Parathyroid adenoma (tissue), 2 donors: ENCODE measurements at regions not wholly inside any gene's neighbourhood (a gene's known extent, or its start where the extent isn't known, plus 50 kb on each side); places are given as distances from the start of the nearest gene placed in this dataset.

Experiments used
- H2AFZ ChIP-seq: fragments of 300-600 bp; sonication (generic); one replicate; pipeline ENCODE4 v1.7.0; 2017; ENCODE audit warnings: antibody characterized with exemption, mild to moderate bottlenecking
- H3K27ac ChIP-seq: fragments of 300-600 bp; sonication (generic); one replicate; pipeline ENCODE4 v1.7.0; 2017
- H3K27me3 ChIP-seq: fragments of 300-600 bp; sonication (generic); one replicate; pipeline ENCODE4 v1.7.0; 2017; ENCODE audit warnings: low read length; ENCODE audit not compliant: control insufficient read depth, insufficient read depth
- H3K36me3 ChIP-seq: fragments of 300-600 bp; sonication (generic); one replicate; pipeline ENCODE4 v1.7.0; 2017; ENCODE audit warnings: low read length; ENCODE audit not compliant: control insufficient read depth, insufficient read depth
- H3K4me1 ChIP-seq: fragments of 300-600 bp; sonication (generic); one replicate; pipeline ENCODE4 v1.7.0; 2017; ENCODE audit warnings: control low read depth
- H3K4me2 ChIP-seq: fragments of 300-600 bp; sonication (generic); one replicate; pipeline ENCODE4 v1.7.0; 2017; ENCODE audit warnings: low read length
- H3K4me3 ChIP-seq: fragments of 300-600 bp; sonication (generic); one replicate; pipeline ENCODE4 v1.7.0; 2017; ENCODE audit warnings: low read depth, low read length
- H3K79me2 ChIP-seq: fragments of 300-600 bp; sonication (generic); one replicate; pipeline ENCODE4 v1.7.0; 2017; ENCODE audit warnings: control low read depth
- H3K9ac ChIP-seq: fragments of 300-600 bp; sonication (generic); one replicate; pipeline ENCODE4 v1.7.0; 2017; ENCODE audit warnings: mild to moderate bottlenecking
- H3K9me3 ChIP-seq: fragments of 300-600 bp; sonication (generic); one replicate; pipeline ENCODE4 v1.7.0; 2017; ENCODE audit warnings: low read length; ENCODE audit not compliant: control insufficient read depth
- CTCF ChIP-seq: fragments of 300-600 bp; sonication (generic); IDR thresholded peaks from one replicate; pipeline ENCODE4 v1.7.0; 2017; ENCODE audit warnings: antibody characterized with exemption, mild to moderate bottlenecking
- donor health status: primary hyperparathyroidism.

- Histone ChIP-seq H3K9me3 (no peaks in the 10 kb centered on the region), H3K27me3 (no peaks in the 10 kb centered on the region), H3K36me3 (no peaks in the 10 kb centered on the region), H3K79me2 (no peaks in the 10 kb centered on the region), H3K4me1 (no peaks in the 10 kb centered on the region), H2AFZ (no peak overlapping the region), H3K4me3 (no peak overlapping the region), H3K4me2 (no peak overlapping the region), H3K9ac (no peak overlapping the region), H3K27ac (no peak overlapping the region)
- no peak for TF ChIP-seq CTCF
These were observed 742.3 kb downstream of the TNS3 start for GRCh38 chr7:46839651-46840050.

- no peak overlapping the region for H3K4me3 ChIP-seq
- H3K9ac ChIP-seq: no peak overlapping the region
- no peaks in the 10 kb centered on the region for H3K27me3 ChIP-seq
- no peaks in the 10 kb centered on the region for H3K4me1 ChIP-seq
- no peaks in the 10 kb centered on the region for H3K9me3 ChIP-seq
- no peak overlapping the region for H2AFZ ChIP-seq
- TF ChIP-seq CTCF: no peak
- H3K4me2 ChIP-seq: no peak overlapping the region
- no peak overlapping the region for H3K27ac ChIP-seq
- no peaks in the 10 kb centered on the region for H3K36me3 ChIP-seq
- no peaks in the 10 kb centered on the region for H3K79me2 ChIP-seq
These were observed 743.4 kb downstream of the TNS3 start for GRCh38 chr7:46838463-46838862.

- TF ChIP-seq CTCF: no peak
- Histone ChIP-seq H3K9me3 (no peaks in the 10 kb centered on the region), H3K27me3 (no peaks in the 10 kb centered on the region), H3K27ac (no peak overlapping the region), H3K4me3 (no peak overlapping the region), H3K9ac (no peak overlapping the region), H3K36me3 (no peaks in the 10 kb centered on the region), H3K79me2 (no peaks in the 10 kb centered on the region), H2AFZ (no peak overlapping the region), H3K4me2 (no peak overlapping the region), H3K4me1 (no peaks in the 10 kb centered on the region)
These were observed 746.4 kb downstream of the TNS3 start for GRCh38 chr7:46835556-46835955.

- Histone ChIP-seq H2AFZ (no peak overlapping the region), H3K4me3 (no peak overlapping the region), H3K79me2 (no peaks in the 10 kb centered on the region), H3K4me2 (no peak overlapping the region), H3K27ac (no peak overlapping the region), H3K27me3 (no peaks in the 10 kb centered on the region), H3K9me3 (no peaks in the 10 kb centered on the region), H3K9ac (no peak overlapping the region), H3K4me1 (no peaks in the 10 kb centered on the region), H3K36me3 (no peaks in the 10 kb centered on the region)
- no peak for TF ChIP-seq CTCF
These were observed 747.0 kb downstream of the TNS3 start for GRCh38 chr7:46834921-46835320.

GRCh38 chr7:46833197-46833596, 748.7 kb downstream of the TNS3 start:
- H3K4me2 ChIP-seq: no peak overlapping the region

More at GRCh38 chr7:46833197-46833596, 748.7 kb downstream of the TNS3 start:
- Histone ChIP-seq H3K27ac (no peak overlapping the region), H3K27me3 (no peaks in the 10 kb centered on the region), H3K36me3 (no peaks in the 10 kb centered on the region), H3K9ac (no peak overlapping the region), H3K9me3 (no peaks in the 10 kb centered on the region), H3K79me2 (no peaks in the 10 kb centered on the region), H2AFZ (no peak overlapping the region), H3K4me1 (no peaks in the 10 kb centered on the region), H3K4me3 (no peak overlapping the region)
- TF ChIP-seq CTCF: no peak
